Left ventricle myocardium inferior (tissue), 1 donor: ENCODE measurements at regions not wholly inside any gene's neighbourhood (a gene's known extent, or its start where the extent isn't known, plus 50 kb on each side); places are given as distances from the start of the nearest gene placed in this dataset.

ENCODE experiments used
- DNase-seq: peaks from one replicate; pipeline ENCODE4 v3.0.0-alpha.2; 2020
- H3K27ac ChIP-seq: fragments of 200-600 bp; replicated peaks from 2 replicates; pipeline ENCODE4 v1.8.0; 2021
- H3K27me3 ChIP-seq: fragments of 200-600 bp; 2 replicates; pipeline ENCODE4 v1.8.0; 2021; ENCODE audit warnings: low read depth
- H3K36me3 ChIP-seq: fragments of 200-600 bp; 2 replicates; pipeline ENCODE4 v1.8.0; 2021
- H3K4me1 ChIP-seq: fragments of 200-600 bp; 2 replicates; pipeline ENCODE4 v1.8.0; 2021
- H3K4me3 ChIP-seq: fragments of 200-600 bp; 2 replicates; pipeline ENCODE4 v1.8.0; 2021; ENCODE audit warnings: mild to moderate bottlenecking, moderate library complexity
- H3K9me3 ChIP-seq: fragments of 200-600 bp; replicated peaks from 2 replicates; pipeline ENCODE4 v1.8.0; 2021
- intact Hi-C: fragments of 100-400 bp; cut with micrococcal nuclease; formaldehyde crosslinking; loops from one replicate; pipeline ENCODE4 v1.11.0; 2022
- TF ChIP-seq, protein P1 (sequence below): fragments of 200-600 bp; IDR thresholded peaks from 2 replicates; pipeline ENCODE4 v1.8.0; 2021; ENCODE audit warnings: antibody characterized with exemption, mild to moderate bottlenecking, borderline replicate concordance
- donor health status: DM: no; HTN: yes; CAD: no; lungs with severe emphysema.

DNA sequence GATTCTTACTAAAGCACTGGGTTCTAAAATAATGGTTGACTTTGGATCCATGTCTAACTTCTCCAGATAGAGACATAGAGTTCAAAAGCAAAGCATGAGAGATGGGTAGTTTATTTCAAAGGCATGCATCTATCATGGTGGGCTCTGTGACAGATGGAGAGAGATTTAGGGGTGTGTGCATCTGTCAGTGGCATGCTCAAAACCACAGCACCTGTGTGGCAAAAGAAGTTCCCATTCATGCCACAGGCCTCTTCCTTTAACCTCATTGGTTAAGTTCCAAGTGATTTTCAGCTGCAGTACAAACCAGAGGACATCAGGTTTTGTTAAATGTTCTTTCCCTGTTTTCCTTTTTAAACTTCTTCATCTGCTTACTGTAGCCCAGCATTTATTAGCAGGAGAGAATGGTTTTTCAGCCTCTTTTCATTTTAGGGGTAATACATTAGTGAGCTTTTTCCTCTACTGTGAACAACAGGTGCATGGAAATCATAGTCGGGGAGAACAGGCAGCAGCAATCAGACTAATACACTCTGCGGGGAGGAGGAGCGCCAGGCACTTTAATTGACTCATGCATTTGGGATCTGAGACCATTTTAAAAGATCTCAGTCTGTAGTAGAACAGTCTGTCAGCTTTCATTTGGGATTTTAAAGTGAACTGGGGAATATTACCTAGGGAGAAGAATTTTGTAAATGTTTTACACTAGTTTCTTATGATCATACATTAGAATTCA is 52.4 kb upstream of the UPP2 start:
- Histone ChIP-seq H3K27me3 (no peaks in the 10 kb centered on the region), H3K9me3 (no peaks in the 10 kb centered on the region), H3K27ac (no peak overlapping the region), H3K4me1 (peaks cover 9% of the 10 kb centered on the region), H3K4me3 (no peak overlapping the region), H3K36me3 (no peaks in the 10 kb centered on the region)
- TF ChIP-seq, protein P1, sequence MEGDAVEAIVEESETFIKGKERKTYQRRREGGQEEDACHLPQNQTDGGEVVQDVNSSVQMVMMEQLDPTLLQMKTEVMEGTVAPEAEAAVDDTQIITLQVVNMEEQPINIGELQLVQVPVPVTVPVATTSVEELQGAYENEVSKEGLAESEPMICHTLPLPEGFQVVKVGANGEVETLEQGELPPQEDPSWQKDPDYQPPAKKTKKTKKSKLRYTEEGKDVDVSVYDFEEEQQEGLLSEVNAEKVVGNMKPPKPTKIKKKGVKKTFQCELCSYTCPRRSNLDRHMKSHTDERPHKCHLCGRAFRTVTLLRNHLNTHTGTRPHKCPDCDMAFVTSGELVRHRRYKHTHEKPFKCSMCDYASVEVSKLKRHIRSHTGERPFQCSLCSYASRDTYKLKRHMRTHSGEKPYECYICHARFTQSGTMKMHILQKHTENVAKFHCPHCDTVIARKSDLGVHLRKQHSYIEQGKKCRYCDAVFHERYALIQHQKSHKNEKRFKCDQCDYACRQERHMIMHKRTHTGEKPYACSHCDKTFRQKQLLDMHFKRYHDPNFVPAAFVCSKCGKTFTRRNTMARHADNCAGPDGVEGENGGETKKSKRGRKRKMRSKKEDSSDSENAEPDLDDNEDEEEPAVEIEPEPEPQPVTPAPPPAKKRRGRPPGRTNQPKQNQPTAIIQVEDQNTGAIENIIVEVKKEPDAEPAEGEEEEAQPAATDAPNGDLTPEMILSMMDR = no peak
- no peak for DNase-seq
- intact Hi-C loops = no loop called here

DNA sequence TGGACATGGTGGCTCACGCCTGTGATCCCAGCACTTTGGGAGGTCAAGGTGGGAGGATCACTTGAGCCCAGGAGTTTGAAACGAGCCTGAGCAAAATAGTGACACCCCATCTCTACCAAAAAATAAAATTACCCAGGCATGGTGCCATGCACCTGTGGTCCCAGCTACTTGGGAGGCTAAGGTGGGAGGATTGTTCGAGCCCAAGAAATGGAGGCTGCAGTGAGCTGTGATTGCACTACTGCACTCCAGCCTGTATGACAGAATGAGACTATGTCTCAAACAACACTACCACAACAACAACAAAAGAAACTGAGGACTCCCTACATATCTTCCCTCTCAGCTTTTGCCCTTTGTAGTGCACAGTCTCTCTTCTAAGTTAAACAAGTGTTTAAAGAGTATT is 53.3 kb upstream of the UPP2 start:
- Histone ChIP-seq H3K27me3 (no peaks in the 10 kb centered on the region), H3K27ac (no peak overlapping the region), H3K9me3 (no peaks in the 10 kb centered on the region), H3K4me1 (peaks cover 19% of the 10 kb centered on the region), H3K36me3 (no peaks in the 10 kb centered on the region), H3K4me3 (no peak overlapping the region)
- DNase-seq = no peak
- intact Hi-C loops = no loop called here
- TF ChIP-seq, protein P1 = no peak

DNA sequence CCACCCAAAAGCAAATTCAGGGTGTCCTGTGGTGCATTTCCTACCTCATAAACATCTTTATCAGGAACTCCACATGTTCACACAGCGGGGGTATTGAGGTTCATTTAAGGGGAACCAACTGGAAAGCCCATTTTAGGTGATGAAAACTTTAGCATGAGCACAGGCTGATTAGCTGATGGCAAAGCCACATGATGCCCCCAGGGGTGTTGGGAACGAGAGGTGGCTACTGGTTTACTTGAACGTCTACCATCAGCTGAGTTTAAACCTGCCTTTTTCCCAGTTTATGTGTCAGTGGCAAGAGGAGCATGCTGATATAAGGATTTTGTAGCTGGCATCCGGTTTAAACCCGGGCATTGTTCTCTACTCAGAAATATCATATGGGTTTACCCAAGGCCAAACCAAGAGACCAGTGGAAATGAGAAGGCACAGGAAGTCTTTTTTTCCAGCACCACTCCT is 54.5 kb upstream of the UPP2 start:
- Histone ChIP-seq H3K27me3 (no peaks in the 10 kb centered on the region), H3K27ac (no peak overlapping the region), H3K4me3 (no peak overlapping the region), H3K9me3 (no peaks in the 10 kb centered on the region), H3K4me1 (peaks cover 30% of the 10 kb centered on the region), H3K36me3 (no peaks in the 10 kb centered on the region)
- TF ChIP-seq, protein P1 = no peak
- DNase-seq = no peak
- intact Hi-C loops = no loop called here

DNA sequence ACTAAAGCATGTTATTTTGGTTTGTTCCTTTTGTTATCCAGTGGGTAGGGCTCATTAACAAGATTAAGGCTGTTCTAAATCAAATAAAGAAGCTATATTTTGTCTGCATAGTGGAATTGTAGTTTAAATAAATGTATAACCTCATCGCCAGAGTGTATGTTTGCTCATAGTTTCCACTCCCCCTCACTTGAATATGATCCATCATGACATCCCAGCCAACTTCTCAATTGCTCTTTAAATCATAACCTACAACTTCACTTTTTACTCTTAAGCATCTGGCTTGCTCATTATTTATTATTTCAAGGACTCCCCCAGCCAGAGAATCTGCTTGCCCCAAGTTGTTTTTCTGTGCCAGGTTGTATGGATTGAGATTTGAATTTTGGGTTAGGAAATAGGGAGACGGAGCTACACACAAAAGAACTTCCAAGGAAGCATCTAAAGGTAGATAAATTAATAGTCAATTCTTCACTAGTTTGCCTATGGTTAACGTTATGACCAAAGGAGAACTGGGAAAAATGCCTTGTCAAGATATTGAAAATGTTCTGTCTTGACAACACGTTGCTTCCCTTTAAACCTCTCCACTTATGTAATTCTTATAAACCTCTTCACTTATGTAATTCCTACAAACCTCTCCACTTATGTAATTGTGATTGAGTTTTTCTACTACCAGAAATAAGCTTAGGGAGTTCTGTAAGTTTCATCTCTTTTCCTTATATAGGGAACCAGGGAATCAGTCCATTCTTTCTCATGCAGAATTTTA is 55.4 kb upstream of the UPP2 start:
- intact Hi-C loops = no loop called here
- TF ChIP-seq, protein P1 = no peak
- Histone ChIP-seq H3K4me3 (no peak overlapping the region), H3K27me3 (no peaks in the 10 kb centered on the region), H3K4me1 (peaks cover 34% of the 10 kb centered on the region), H3K36me3 (no peaks in the 10 kb centered on the region), H3K9me3 (no peaks in the 10 kb centered on the region), H3K27ac (no peak overlapping the region)
- DNase-seq = no peak

DNA sequence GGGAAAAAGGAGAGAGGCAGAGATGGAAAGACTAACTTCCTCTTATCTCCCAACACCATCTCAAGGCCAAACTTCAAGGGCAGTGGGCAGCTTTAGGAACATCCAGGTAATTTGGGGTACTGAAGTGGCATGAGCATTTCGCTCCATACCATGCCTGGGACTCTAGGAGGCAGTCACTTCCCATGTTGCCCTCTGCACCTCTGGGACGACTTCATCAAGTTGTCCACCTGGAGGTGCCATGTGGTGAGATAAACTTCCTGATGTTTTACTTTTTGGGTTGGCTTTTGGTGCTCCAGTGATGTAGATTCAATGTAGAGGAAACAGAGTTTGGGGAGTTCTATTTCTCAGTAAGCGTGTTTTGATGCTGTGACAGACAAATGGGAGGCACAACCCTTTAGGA is 56.3 kb upstream of the UPP2 start:
- intact Hi-C loops = no loop called here

More for the DNA sequence above, 56.3 kb upstream of the UPP2 start:
- TF ChIP-seq, protein P1 = no peak
- no peaks in the 10 kb centered on the region for H3K36me3 ChIP-seq
- H3K9me3 ChIP-seq = no peaks in the 10 kb centered on the region
- peaks cover 34% of the 10 kb centered on the region for H3K4me1 ChIP-seq
- no peak overlapping the region for H3K4me3 ChIP-seq
- H3K27me3 ChIP-seq = no peaks in the 10 kb centered on the region
- DNase-seq = no peak
- H3K27ac ChIP-seq = no peak overlapping the region
